SK-N-SH (cell line): ENCODE measurements at regions not wholly inside any gene's neighbourhood (a gene's known extent, or its start where the extent isn't known, plus 50 kb on each side); places are given as distances from the start of the nearest gene placed in this dataset.

Experiments used
- CTCF ChIP-seq: fragments of 200-600 bp; sonication (generic); IDR thresholded peaks from 2 replicates; pipeline ENCODE4 v1.6.1; 2017; ENCODE audit warnings: antibody characterized with exemption, mild to moderate bottlenecking, moderate library complexity
- YY1 ChIP-seq: IDR thresholded peaks from 2 replicates; pipeline ENCODE4 v1.4.0; 2012; ENCODE audit warnings: low read depth, mild to moderate bottlenecking

DNA sequence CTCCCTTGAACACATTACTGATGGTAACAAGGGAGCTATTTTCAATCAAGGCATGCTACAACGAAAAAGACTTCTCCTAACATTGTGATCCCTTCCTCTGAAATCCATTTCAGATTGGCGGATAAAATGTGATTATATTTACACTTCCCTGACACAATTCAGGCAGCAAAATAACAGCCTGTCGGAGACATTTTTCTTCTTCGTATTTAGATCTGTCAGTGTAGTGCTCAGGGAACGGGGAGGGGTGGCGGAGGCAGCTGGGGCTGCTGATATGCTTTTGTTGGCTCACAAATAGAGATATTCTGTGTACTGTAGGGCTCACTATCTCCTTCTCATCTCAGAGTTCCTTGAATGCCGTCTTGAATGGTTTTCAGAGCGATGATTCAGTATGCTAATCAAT, 1261.7 kb upstream of the AUTS2 start:
- TF ChIP-seq CTCF (no peak), YY1 (no peak)
